Vagina (tissue), 2 donors: ENCODE measurements at regions not wholly inside any gene's neighbourhood (a gene's known extent, or its start where the extent isn't known, plus 50 kb on each side); places are given as distances from the start of the nearest gene placed in this dataset.

Experiments
- DNase-seq, 2 donors: peaks; one replicate each; pipeline ENCODE4 v3.0.0-alpha.2; 2017; ENCODE audit errors: extremely low spot score in 2 of 2
- H3K27ac ChIP-seq: fragments of 200-600 bp; sonication (generic); one replicate; pipeline ENCODE4 v1.5.1; 2019
- H3K27me3 ChIP-seq: fragments of 200-600 bp; sonication (generic); one replicate; pipeline ENCODE4 v1.5.1; 2019
- H3K36me3 ChIP-seq, 2 donors: fragments of 200-600 bp; sonication (generic); one replicate each; pipeline ENCODE4 v1.5.1; 2017 to 2019
- H3K4me1 ChIP-seq: fragments of 200-600 bp; sonication (generic); one replicate; pipeline ENCODE4 v1.5.1; 2019
- H3K4me3 ChIP-seq, 2 donors: fragments of 200-600 bp; sonication (generic); 1 replicate in 1 of 2; 2 replicates in 1 of 2; pipeline ENCODE4 v1.5.1; 2016 to 2019
- H3K9me3 ChIP-seq: fragments of 200-600 bp; sonication (generic); one replicate; pipeline ENCODE4 v1.5.1; 2019
- CTCF ChIP-seq, 3 experiments: fragments of 450-650 bp in 2 of 3; fragments of 200-600 bp in 1 of 3; sonication (generic) in 1 of 3; IDR thresholded peaks; one replicate each; pipeline ENCODE4 v1.5.1; 2017 to 2019; ENCODE audit warnings: antibody characterized with exemption in 3 of 3, mild to moderate bottlenecking in 2 of 3, moderate library complexity in 2 of 3
- POLR2A ChIP-seq, 2 donors: fragments of 450-650 bp; IDR thresholded peaks; one replicate each; pipeline ENCODE4 v1.6.1; 2017; ENCODE audit warnings: antibody characterized with exemption in 2 of 2, mild to moderate bottlenecking in 2 of 2, moderate library complexity in 2 of 2
- POLR2AphosphoS5 ChIP-seq, 2 donors: sonication (generic); formaldehyde crosslinking; IDR thresholded peaks; one replicate each; pipeline ENCODE4 v1.9.0; 2017; ENCODE audit warnings: antibody characterized with exemption in 2 of 2, mild to moderate bottlenecking in 2 of 2, low read depth in 1 of 2; ENCODE audit not compliant: insufficient read depth in 1 of 2
- intact Hi-C: fragments of 100-400 bp; cut with DNase I; formaldehyde crosslinking; loops from one replicate; pipeline ENCODE4 v1.15.1; 2023

- intact Hi-C loops = no loop called here
- H3K27me3 ChIP-seq = no peaks in the 10 kb centered on the region
- DNase-seq = no peak
- H3K36me3 ChIP-seq = no peaks in the 10 kb centered on the region
- no peak overlapping the region for H3K27ac ChIP-seq
- no peaks in the 10 kb centered on the region for H3K4me1 ChIP-seq
- H3K4me3 ChIP-seq = no peak overlapping the region
- no peaks in the 10 kb centered on the region for H3K9me3 ChIP-seq
- no peak for TF ChIP-seq CTCF (IDR thresholded peaks at IDR 0.05)
- TF ChIP-seq POLR2AphosphoS5 (IDR thresholded peaks at IDR 0.05; ENCODE audit: insufficient read depth in 1 of 2, low read depth in 1 of 2) = no peak
- TF ChIP-seq POLR2A (IDR thresholded peaks at IDR 0.05) = no peak
Observed at GRCh38 chr2:217443601-217444000, 559.2 kb downstream of the TNS1 start.

GRCh38 chr2:217440000-217440399 is 562.8 kb downstream of the TNS1 start:
- no peak overlapping the region for H3K4me3 ChIP-seq
- H3K27me3 ChIP-seq = no peaks in the 10 kb centered on the region
- no peaks in the 10 kb centered on the region for H3K36me3 ChIP-seq
- TF ChIP-seq CTCF (IDR thresholded peaks at IDR 0.05) (no peak), POLR2AphosphoS5 (IDR thresholded peaks at IDR 0.05; ENCODE audit: insufficient read depth in 1 of 2, low read depth in 1 of 2) (no peak), POLR2A (IDR thresholded peaks at IDR 0.05) (no peak)
- H3K4me1 ChIP-seq = peaks cover 31% of the 10 kb centered on the region
- no peaks in the 10 kb centered on the region for H3K9me3 ChIP-seq
- intact Hi-C loops = no loop called here
- no peak for DNase-seq
- no peak overlapping the region for H3K27ac ChIP-seq

- Histone ChIP-seq H3K4me3 (no peak overlapping the region), H3K27me3 (no peaks in the 10 kb centered on the region), H3K4me1 (peaks cover 39% of the 10 kb centered on the region), H3K27ac (peak overlapping the region; percentile 75), H3K9me3 (no peaks in the 10 kb centered on the region), H3K36me3 (no peaks in the 10 kb centered on the region)
- intact Hi-C loops = no loop called here
- TF ChIP-seq POLR2A (IDR thresholded peaks at IDR 0.05) (no peak), POLR2AphosphoS5 (IDR thresholded peaks at IDR 0.05; ENCODE audit: insufficient read depth in 1 of 2, low read depth in 1 of 2) (no peak), CTCF (IDR thresholded peaks at IDR 0.05) (no peak)
- no peak for DNase-seq
Observed at GRCh38 chr2:217438821-217439220, 564.0 kb downstream of the TNS1 start.

GRCh38 chr2:217438136-217438535 is 564.7 kb downstream of the TNS1 start:
- intact Hi-C loops = no loop called here
- TF ChIP-seq POLR2A (IDR thresholded peaks at IDR 0.05) (no peak), CTCF (IDR thresholded peaks at IDR 0.05) (no peak), POLR2AphosphoS5 (IDR thresholded peaks at IDR 0.05; ENCODE audit: insufficient read depth in 1 of 2, low read depth in 1 of 2) (no peak)
- Histone ChIP-seq H3K9me3 (no peaks in the 10 kb centered on the region), H3K4me3 (no peak overlapping the region), H3K27ac (peak overlapping the region; percentile 75), H3K27me3 (no peaks in the 10 kb centered on the region), H3K36me3 (no peaks in the 10 kb centered on the region), H3K4me1 (peaks cover 39% of the 10 kb centered on the region)
- no peak for DNase-seq

GRCh38 chr2:217437290-217437870 is 565.4 kb downstream of the TNS1 start:
- intact Hi-C loops = no loop called here

More at GRCh38 chr2:217437290-217437870, 565.4 kb downstream of the TNS1 start:
- H3K27me3 ChIP-seq = no peaks in the 10 kb centered on the region
- no peak for DNase-seq
- peak overlapping the region; percentile 75 for H3K27ac ChIP-seq
- no peaks in the 10 kb centered on the region for H3K9me3 ChIP-seq
- TF ChIP-seq POLR2A (IDR thresholded peaks at IDR 0.05) (no peak), POLR2AphosphoS5 (IDR thresholded peaks at IDR 0.05; ENCODE audit: insufficient read depth in 1 of 2, low read depth in 1 of 2) (no peak), CTCF (IDR thresholded peaks at IDR 0.05) (no peak)
- peaks cover 39% of the 10 kb centered on the region for H3K4me1 ChIP-seq
- H3K4me3 ChIP-seq = no peak overlapping the region
- no peaks in the 10 kb centered on the region for H3K36me3 ChIP-seq
